ENCODE measurements at regions not wholly inside any gene's neighbourhood (a gene's known extent, or its start where the extent isn't known, plus 50 kb on each side); places are given as distances from the start of the nearest gene placed in this dataset.

DNA sequence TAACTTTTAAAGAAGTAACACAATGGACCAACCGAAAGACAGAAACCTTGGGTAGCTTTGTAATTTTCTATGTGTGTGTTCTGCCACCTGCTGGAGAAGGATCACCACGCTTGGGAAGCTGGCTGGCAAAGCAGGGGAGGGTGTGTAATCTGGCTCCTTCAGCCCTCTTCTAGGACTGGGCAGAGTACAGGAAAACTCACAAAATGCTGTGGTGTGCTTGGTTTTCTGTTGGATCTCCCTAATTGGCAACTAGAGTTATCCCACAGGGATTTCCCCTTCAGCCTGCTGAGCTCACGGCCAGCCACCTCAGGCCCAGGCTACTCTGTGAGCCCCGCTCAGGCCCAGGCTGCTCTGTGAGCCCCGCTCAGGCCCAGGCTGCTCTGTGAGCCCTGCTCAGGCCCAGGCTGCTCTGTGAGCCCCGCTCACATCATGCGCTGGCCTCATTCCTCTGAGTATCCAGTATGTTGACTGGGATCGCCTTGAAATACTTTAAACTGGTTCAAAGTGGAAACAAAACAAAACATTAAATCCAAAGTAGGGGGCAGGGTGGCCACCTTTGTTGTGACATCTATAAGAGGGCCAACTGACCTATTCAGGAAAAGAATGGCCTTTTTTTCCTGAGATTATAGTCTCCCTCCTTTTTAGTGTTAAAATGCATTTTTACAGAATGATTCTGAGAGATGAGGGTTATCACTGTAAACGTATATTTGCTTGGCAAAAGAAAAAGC lies 52.0 kb upstream of the RNU6-8 start:
- peak overlapping the region; percentile 31; the same call in 1 of the 2 replicates for H3K27ac ChIP-seq
- TF ChIP-seq, protein P1, sequence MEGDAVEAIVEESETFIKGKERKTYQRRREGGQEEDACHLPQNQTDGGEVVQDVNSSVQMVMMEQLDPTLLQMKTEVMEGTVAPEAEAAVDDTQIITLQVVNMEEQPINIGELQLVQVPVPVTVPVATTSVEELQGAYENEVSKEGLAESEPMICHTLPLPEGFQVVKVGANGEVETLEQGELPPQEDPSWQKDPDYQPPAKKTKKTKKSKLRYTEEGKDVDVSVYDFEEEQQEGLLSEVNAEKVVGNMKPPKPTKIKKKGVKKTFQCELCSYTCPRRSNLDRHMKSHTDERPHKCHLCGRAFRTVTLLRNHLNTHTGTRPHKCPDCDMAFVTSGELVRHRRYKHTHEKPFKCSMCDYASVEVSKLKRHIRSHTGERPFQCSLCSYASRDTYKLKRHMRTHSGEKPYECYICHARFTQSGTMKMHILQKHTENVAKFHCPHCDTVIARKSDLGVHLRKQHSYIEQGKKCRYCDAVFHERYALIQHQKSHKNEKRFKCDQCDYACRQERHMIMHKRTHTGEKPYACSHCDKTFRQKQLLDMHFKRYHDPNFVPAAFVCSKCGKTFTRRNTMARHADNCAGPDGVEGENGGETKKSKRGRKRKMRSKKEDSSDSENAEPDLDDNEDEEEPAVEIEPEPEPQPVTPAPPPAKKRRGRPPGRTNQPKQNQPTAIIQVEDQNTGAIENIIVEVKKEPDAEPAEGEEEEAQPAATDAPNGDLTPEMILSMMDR (conservative IDR thresholded peaks at IDR 0.05): peak; percentile 83

DNA sequence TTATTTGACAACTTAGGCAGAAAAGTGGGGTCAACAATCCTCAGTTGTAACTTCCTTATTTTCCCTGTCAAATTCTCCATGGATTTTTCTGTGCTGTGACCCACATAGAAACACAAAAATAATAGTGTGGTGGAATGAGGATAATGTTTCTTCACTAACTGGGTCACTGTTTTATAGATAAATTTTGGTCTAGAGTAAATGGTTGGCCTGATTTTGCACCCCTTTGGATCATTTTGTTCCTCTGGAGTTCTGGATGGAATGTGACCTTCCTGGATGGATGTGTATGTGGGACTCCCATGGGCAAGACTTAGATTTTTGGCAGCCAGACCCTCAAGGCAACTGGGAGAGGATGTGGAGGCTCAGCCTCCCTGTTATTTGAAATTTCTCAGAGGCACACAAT lies 52.7 kb upstream of the RNU6-8 start:
- TF ChIP-seq, protein P1 (conservative IDR thresholded peaks at IDR 0.05): no peak
- H3K27ac ChIP-seq: peak overlapping the region; percentile 31; the same call in 1 of the 2 replicates

DNA sequence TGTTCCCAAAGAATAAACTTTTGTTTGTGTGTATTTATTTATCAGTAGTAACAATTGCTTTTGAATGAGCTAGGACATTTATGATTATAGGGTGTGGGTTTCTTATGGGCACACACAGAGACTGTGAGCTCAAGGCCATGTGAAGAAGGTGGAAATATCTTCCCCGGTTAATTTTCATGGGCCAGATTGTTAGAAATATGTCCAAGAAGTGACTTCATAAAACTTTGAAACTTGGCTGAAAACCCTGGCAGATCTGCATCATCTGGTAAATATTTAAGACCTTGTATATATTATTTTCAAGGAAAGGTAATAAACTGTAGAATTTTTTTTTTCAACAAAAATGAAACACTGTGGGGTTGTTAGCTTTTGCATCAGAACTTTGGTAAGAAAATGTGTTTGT lies 53.5 kb upstream of the RNU6-8 start:
- H3K27ac ChIP-seq: no peak overlapping the region
- TF ChIP-seq, protein P1 (conservative IDR thresholded peaks at IDR 0.05): no peak

DNA sequence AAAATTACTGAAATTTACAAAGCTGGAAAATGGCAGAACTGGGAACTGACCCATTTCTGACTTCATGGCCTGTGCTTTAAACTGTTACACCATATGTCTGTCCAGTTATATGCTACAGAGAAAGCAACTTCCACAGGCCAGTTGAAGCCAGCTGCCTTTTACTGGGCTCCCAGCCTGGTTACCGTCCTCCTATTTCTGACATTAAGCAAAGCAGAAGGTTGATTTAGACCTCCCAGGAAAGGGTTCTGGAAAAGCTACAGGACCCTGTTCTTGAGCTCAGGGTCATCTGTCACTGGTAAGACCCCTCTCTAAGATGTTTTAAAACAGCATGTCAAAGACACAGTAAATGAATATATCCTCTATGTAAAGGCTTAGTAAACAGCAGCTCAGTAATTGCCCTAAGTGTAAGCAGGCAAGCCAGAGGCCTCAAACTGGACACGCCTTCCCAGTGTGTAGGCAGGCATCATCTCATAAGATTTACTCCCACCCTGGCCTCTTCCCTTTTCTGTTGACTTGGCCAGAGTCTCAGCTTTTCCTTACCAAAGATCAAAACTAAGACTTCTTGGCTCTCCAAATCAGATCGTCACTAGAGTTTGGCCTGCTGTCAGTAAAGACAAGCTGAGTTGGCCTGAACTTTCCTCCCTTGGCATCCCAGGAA lies 55.4 kb upstream of the RNU6-8 start:
- TF ChIP-seq, protein P1 (conservative IDR thresholded peaks at IDR 0.05): no peak
- H3K27ac ChIP-seq: no peak overlapping the region

DNA sequence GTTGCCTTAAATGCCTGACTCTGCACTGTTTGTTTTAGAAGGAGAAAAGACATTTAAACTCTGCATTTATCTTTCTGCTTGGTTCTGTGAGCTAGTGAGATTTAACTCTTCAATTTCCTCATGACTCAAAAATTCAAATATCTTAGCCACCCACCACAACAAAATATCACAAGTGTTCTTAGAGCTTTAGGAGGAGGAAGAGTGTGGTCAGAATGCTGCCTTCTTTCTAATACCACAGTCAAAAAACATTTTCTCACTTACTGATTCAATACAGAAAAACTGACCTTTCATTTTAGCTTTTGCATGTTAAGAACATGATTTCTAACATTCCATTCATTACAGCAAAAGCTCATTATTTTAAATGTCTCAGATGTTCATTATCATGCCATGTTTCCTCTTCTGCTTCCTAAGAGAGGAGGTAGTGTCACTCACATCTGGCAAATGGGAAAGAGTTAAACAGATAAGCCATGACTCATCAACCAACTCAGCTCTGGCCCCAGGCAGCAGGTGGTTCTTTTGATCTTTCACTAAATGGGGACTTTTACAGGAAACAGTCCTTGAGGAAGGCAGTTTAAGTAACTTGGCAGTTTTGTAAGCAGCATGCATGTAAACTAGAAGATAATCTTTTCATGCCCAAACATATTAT lies 56.4 kb upstream of the RNU6-8 start:
- H3K27ac ChIP-seq: no peak overlapping the region
- TF ChIP-seq, protein P1 (conservative IDR thresholded peaks at IDR 0.05): no peak

DNA sequence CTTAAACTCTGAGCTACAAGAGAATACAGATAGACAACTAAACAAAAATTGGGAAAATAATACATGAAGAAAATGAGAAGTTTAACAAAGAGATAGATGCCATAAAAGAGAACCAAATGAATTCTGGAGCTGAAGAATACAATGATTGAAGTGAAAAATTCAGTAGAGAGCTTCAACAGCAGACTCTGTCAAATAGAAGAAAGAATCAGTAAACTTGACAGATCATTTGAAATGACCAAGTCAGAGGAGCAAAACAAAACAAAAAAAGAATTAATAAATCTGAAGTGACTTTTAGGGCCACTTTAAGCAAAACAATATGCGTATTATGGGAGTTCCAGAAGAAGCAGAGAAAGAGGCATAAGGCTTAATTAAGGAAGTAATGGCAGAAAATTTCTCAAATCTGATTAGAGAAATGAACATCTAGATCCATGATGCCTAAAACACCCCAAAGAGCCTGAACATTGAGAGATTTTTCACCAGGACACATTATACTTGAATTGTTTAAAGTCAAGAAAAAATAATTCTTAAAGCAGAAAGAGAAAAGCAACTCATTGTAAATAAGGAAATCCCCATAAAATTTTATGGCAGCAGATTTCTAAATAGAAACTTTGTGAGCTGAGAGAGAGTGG lies 61.0 kb upstream of the RNU6-8 start:
- no peak overlapping the region for H3K27ac ChIP-seq
- TF ChIP-seq, protein P1 (conservative IDR thresholded peaks at IDR 0.05): no peak

DNA sequence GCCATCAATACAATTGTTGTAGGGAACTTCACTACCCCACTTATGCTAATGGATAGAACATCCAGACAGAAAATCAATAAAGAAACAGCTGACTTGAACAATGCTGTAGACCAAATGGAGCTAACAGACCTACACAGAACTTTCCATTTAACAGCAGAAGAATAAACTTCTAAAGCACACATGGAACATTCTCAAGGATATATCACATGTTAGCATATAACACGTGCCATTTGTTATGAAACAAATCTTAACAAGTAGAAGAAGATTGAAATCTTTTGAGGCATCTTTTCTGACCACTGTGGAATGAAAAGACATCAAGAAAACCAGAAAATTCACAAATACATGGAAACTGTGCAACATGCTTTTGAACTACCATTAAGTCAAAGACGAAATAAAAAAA lies 62.5 kb upstream of the RNU6-8 start:
- no peak overlapping the region for H3K27ac ChIP-seq
- TF ChIP-seq, protein P1 (conservative IDR thresholded peaks at IDR 0.05): no peak
